ENCODE measurements at regions not wholly inside any gene's neighbourhood (a gene's known extent, or its start where the extent isn't known, plus 50 kb on each side); places are given as distances from the start of the nearest gene placed in this dataset.

GRCh38 chr6:71621918-71622519 lies 264.3 kb upstream of the RIMS1 start:
- Mint-ChIP-seq H3K4me1 (ENCODE audit: insufficient read depth, unreplicated experiment) (no peaks in the 10 kb centered on the region), H3K27ac (ENCODE audit: low read depth, unreplicated experiment) (no peak overlapping the region), H3K36me3 (ENCODE audit: insufficient read depth, unreplicated experiment) (no peaks in the 10 kb centered on the region), H3K27me3 (ENCODE audit: insufficient read depth, unreplicated experiment) (peaks cover 40% of the 10 kb centered on the region), H3K9me3 (ENCODE audit: unreplicated experiment) (no peaks in the 10 kb centered on the region), H3K4me3 (ENCODE audit: unreplicated experiment) (no peak overlapping the region)
- intact Hi-C loops (cut with micrococcal nuclease), result loop anchor here (2.0 kb wide), 1 partner anchor 463 kb away; no protein-coding TSS in a partner anchor
- ChIA-PET POLR2A (no interaction called here), CTCF (interaction anchor here (0.6 to 1.3 kb wide), 4 partner anchors 20 to 458 kb away, joined by 3 to 4 read pairs (median 3); no protein-coding TSS in a partner anchor)
- BruUV-seq (replicated peaks), result no TSS peak
- peak; percentile 45 for TF ChIP-seq CTCF (IDR thresholded peaks at IDR 0.05; ENCODE audit: unreplicated experiment)
- DNase-seq (ENCODE audit: unreplicated experiment), result peak; percentile 21

- no TSS peak for BruUV-seq (replicated peaks)
- Mint-ChIP-seq H3K9me3 (ENCODE audit: unreplicated experiment) (no peaks in the 10 kb centered on the region), H3K27ac (ENCODE audit: low read depth, unreplicated experiment) (no peak overlapping the region), H3K4me1 (ENCODE audit: insufficient read depth, unreplicated experiment) (no peaks in the 10 kb centered on the region), H3K27me3 (ENCODE audit: insufficient read depth, unreplicated experiment) (peaks cover 61% of the 10 kb centered on the region), H3K4me3 (ENCODE audit: unreplicated experiment) (no peak overlapping the region), H3K36me3 (ENCODE audit: insufficient read depth, unreplicated experiment) (no peaks in the 10 kb centered on the region)
- CTCF ChIA-PET, result no interaction called here
- intact Hi-C loops (cut with micrococcal nuclease), result no loop called here
- DNase-seq (ENCODE audit: unreplicated experiment), result no peak
- POLR2A ChIA-PET, result no interaction called here
- TF ChIP-seq CTCF (IDR thresholded peaks at IDR 0.05; ENCODE audit: unreplicated experiment), result no peak
Measured at GRCh38 chr6:71642120-71642519, 244.2 kb upstream of the RIMS1 start.

GRCh38 chr6:71642793-71643192 lies 243.6 kb upstream of the RIMS1 start:
- Mint-ChIP-seq H3K9me3 (ENCODE audit: unreplicated experiment) (no peaks in the 10 kb centered on the region), H3K27me3 (ENCODE audit: insufficient read depth, unreplicated experiment) (peaks cover 67% of the 10 kb centered on the region), H3K4me3 (ENCODE audit: unreplicated experiment) (no peak overlapping the region), H3K36me3 (ENCODE audit: insufficient read depth, unreplicated experiment) (no peaks in the 10 kb centered on the region), H3K4me1 (ENCODE audit: insufficient read depth, unreplicated experiment) (no peaks in the 10 kb centered on the region), H3K27ac (ENCODE audit: low read depth, unreplicated experiment) (no peak overlapping the region)
- no TSS peak for BruUV-seq (replicated peaks)
- intact Hi-C loops (cut with micrococcal nuclease), result no loop called here
- ChIA-PET CTCF (no interaction called here), POLR2A (no interaction called here)
- TF ChIP-seq CTCF (IDR thresholded peaks at IDR 0.05; ENCODE audit: unreplicated experiment), result no peak
- DNase-seq (ENCODE audit: unreplicated experiment), result no peak

GRCh38 chr6:71645299-71645698 lies 241.1 kb upstream of the RIMS1 start:
- intact Hi-C loops (cut with micrococcal nuclease), result no loop called here
- Mint-ChIP-seq H3K9me3 (ENCODE audit: unreplicated experiment) (no peaks in the 10 kb centered on the region), H3K4me3 (ENCODE audit: unreplicated experiment) (no peak overlapping the region), H3K27ac (ENCODE audit: low read depth, unreplicated experiment) (no peak overlapping the region), H3K36me3 (ENCODE audit: insufficient read depth, unreplicated experiment) (no peaks in the 10 kb centered on the region), H3K4me1 (ENCODE audit: insufficient read depth, unreplicated experiment) (no peaks in the 10 kb centered on the region), H3K27me3 (ENCODE audit: insufficient read depth, unreplicated experiment) (peaks cover 71% of the 10 kb centered on the region)
- ChIA-PET CTCF (no interaction called here), POLR2A (no interaction called here)
- no TSS peak for BruUV-seq (replicated peaks)
- no peak for TF ChIP-seq CTCF (IDR thresholded peaks at IDR 0.05; ENCODE audit: unreplicated experiment)
- no peak for DNase-seq (ENCODE audit: unreplicated experiment)
